PC-9 (cell line): ENCODE measurements at regions not wholly inside any gene's neighbourhood (a gene's known extent, or its start where the extent isn't known, plus 50 kb on each side); places are given as distances from the start of the nearest gene placed in this dataset.

Experiments
- EZH2 ChIP-seq: fragments of 200-600 bp; sonication (generic); IDR thresholded peaks from 2 replicates; pipeline ENCODE4 v1.8.0; 2017; ENCODE audit warnings: antibody characterized with exemption, low read depth
- TF ChIP-seq, protein P1 (sequence below): fragments of 200-600 bp; sonication (generic); conservative IDR thresholded peaks from 2 replicates; pipeline ENCODE4 v1.6.1; 2017; ENCODE audit warnings: mixed run types, antibody characterized with exemption, mild to moderate bottlenecking, moderate library complexity

DNA sequence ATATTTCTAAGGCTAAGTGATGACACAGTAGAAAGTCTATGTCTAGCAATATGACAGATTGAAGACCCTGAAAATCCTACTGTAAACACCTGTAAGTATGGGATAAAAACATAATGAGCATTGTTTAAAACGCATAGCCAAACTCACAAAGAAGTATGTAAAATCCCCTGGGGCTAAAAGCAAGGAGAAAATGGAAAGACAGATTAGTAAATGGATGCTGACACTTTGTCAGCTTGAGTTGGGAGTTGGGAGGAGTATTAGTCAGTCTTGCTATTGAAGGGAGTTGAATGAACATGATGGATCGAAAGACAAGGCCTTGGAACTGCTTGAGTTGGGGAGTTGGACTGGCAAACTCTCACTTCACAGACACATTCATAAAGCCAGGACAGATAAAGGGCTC is 79.0 kb upstream of the PRKD1 start:
- TF ChIP-seq, protein P1, sequence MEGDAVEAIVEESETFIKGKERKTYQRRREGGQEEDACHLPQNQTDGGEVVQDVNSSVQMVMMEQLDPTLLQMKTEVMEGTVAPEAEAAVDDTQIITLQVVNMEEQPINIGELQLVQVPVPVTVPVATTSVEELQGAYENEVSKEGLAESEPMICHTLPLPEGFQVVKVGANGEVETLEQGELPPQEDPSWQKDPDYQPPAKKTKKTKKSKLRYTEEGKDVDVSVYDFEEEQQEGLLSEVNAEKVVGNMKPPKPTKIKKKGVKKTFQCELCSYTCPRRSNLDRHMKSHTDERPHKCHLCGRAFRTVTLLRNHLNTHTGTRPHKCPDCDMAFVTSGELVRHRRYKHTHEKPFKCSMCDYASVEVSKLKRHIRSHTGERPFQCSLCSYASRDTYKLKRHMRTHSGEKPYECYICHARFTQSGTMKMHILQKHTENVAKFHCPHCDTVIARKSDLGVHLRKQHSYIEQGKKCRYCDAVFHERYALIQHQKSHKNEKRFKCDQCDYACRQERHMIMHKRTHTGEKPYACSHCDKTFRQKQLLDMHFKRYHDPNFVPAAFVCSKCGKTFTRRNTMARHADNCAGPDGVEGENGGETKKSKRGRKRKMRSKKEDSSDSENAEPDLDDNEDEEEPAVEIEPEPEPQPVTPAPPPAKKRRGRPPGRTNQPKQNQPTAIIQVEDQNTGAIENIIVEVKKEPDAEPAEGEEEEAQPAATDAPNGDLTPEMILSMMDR = no peak
- TF ChIP-seq EZH2 = no peak
